K562 (cell line): ENCODE measurements at regions not wholly inside any gene's neighbourhood (a gene's known extent, or its start where the extent isn't known, plus 50 kb on each side); places are given as distances from the start of the nearest gene placed in this dataset.

ENCODE experiments used
- ATAC-seq: fragments of 200-7000 bp; cut with Tn5 transposase; 3 replicates; pipeline ENCODE4 v1.9.1; 2020; ENCODE audit warnings: moderate library complexity
- BruUV-seq: library from RNA; stranded (reverse); fragments of 400-500 nt; replicated peaks from 2 replicates; lab custom pipeline; 2021; lab: Mats Ljungman, UMichigan
- CTCF ChIA-PET: fragments of 300-600 bp; formaldehyde crosslinking; extraction: SDS; loops from one replicate; lab custom pipeline; 2021; ENCODE audit warnings: low intra/inter-chr PET ratio; lab: Yijun Ruan, JAX
- POLR2A ChIA-PET: fragments of 300-600, 350-650 bp; sonication (Branson Sonifier 250); formaldehyde crosslinking; extraction: SDS; loops from one replicate; lab custom pipeline; 2021; ENCODE audit warnings: antibody characterized with exemption, inconsistent platforms; lab: Yijun Ruan, JAX
- DNase-seq, 4 experiments: peaks; one replicate each; pipeline versions ENCODE4 v3.0.0 to v3.0.0-alpha.2; 2011 to 2018; ENCODE audit warnings: low spot score in 3 of 4, mixed read lengths in 3 of 4; ENCODE audit errors: extremely low read depth in 1 of 4
- FAIRE-seq: peaks from 2 replicates; lab custom pipeline; 2011; peaks lifted over from hg19 to GRCh38; lab: Jason Lieb, UNC
- H2AFZ ChIP-seq: 2 replicates; pipeline ENCODE4 v1.6.0; 2011; ENCODE audit warnings: low read depth, low read length, control low read depth, inconsistent platforms
- H3K27ac ChIP-seq: fragments of 200-600 bp; 3 replicates; pipeline ENCODE4 v1.8.0; 2011; ENCODE audit warnings: low read depth, mild to moderate bottlenecking, control low read depth, inconsistent platforms, low read length, moderate library complexity, mixed read lengths; ENCODE audit errors: extremely low read depth
- H3K27me3 ChIP-seq, 2 experiments: fragments of 300-600 bp in 1 of 2; 2 replicates in 1 of 2; 3 replicates in 1 of 2; pipeline versions ENCODE4 v1.6.0 to v1.8.0; 2011; ENCODE audit warnings: inconsistent platforms in 2 of 2, low read length in 2 of 2, mild to moderate bottlenecking in 1 of 2, mixed read lengths in 1 of 2, moderate library complexity in 1 of 2; ENCODE audit not compliant: control insufficient read depth in 2 of 2, insufficient read depth in 2 of 2
- H3K36me3 ChIP-seq: fragments of 300-600 bp; 3 replicates; pipeline ENCODE4 v1.8.0; 2011; ENCODE audit warnings: mild to moderate bottlenecking, low read length, inconsistent platforms; ENCODE audit not compliant: control insufficient read depth, insufficient read depth
- H3K4me1 ChIP-seq, 2 experiments: fragments of 200-600 bp in 1 of 2; replicated peaks in 1 of 2; 2 replicates in 1 of 2; 3 replicates in 1 of 2; pipeline versions ENCODE4 v1.5.1 to v1.8.0; 2011; ENCODE audit warnings: inconsistent platforms in 2 of 2, low read length in 2 of 2, mild to moderate bottlenecking in 1 of 2, mixed read lengths in 1 of 2, moderate library complexity in 1 of 2; ENCODE audit not compliant: control insufficient read depth in 2 of 2, insufficient read depth in 2 of 2
- H3K4me2 ChIP-seq: 2 replicates; pipeline ENCODE4 v1.6.1; 2011; ENCODE audit warnings: low read length, control low read depth, inconsistent platforms, mixed read lengths; ENCODE audit not compliant: insufficient read depth
- H3K4me3 ChIP-seq: fragments of 200-600 bp; sonication (generic), shearing (Covaris generic); 2 replicates; pipeline ENCODE4 v1.5.1; 2016; ENCODE audit warnings: control low read depth, inconsistent platforms
- H3K79me2 ChIP-seq: fragments of 200-600 bp; 3 replicates; pipeline ENCODE4 v1.8.0; 2011; ENCODE audit warnings: low read length, inconsistent platforms; ENCODE audit not compliant: control insufficient read depth, insufficient read depth
- H3K9ac ChIP-seq, 2 experiments: 2 replicates each; pipeline versions ENCODE4 v1.6.0 to v1.6.1; 2011; ENCODE audit warnings: low read depth in 2 of 2, low read length in 2 of 2, control low read depth in 1 of 2, inconsistent platforms in 1 of 2, mild to moderate bottlenecking in 1 of 2, mixed read lengths in 1 of 2; ENCODE audit not compliant: insufficient read depth in 1 of 2
- H3K9me1 ChIP-seq: one replicate; pipeline ENCODE4 v1.6.0; 2011; ENCODE audit warnings: inconsistent platforms, mild to moderate bottlenecking, low read length, moderate library complexity; ENCODE audit not compliant: control insufficient read depth, insufficient read depth
- H3K9me3 ChIP-seq: replicated peaks from 2 replicates; pipeline ENCODE4 v1.5.1; 2011; ENCODE audit warnings: low read depth, low read length, inconsistent platforms; ENCODE audit not compliant: control insufficient read depth, insufficient read depth
- H4K20me1 ChIP-seq: replicated peaks from 2 replicates; pipeline ENCODE4 v1.6.1; 2011; ENCODE audit warnings: low read length, inconsistent platforms, mixed read lengths; ENCODE audit not compliant: control insufficient read depth, insufficient read depth
- ASH1L ChIP-seq: fragments of 450-650 bp; IDR thresholded peaks from 2 replicates; pipeline ENCODE4 v1.6.1; 2018; ENCODE audit warnings: borderline replicate concordance, mild to moderate bottlenecking, low read depth; ENCODE audit not compliant: partially characterized antibody
- NR2C2 ChIP-seq, 2 experiments: fragments of 200-800 bp in 1 of 2; sonication (Bioruptor generic) in 1 of 2; sonication (generic) in 1 of 2; formaldehyde crosslinking in 1 of 2; IDR thresholded peaks; 2 replicates each; pipeline versions ENCODE4 v1.6.1 to v1.8.0; 2016 to 2022; ENCODE audit warnings: mild to moderate bottlenecking in 1 of 2, missing compliant biosample characterization in 1 of 2, missing genetic modification characterization in 1 of 2, missing genetic modification reagents in 1 of 2
- TSC22D4 ChIP-seq: fragments of 450-650 bp; IDR thresholded peaks from 2 replicates; pipeline ENCODE4 v1.6.1; 2016; ENCODE audit warnings: missing genetic modification characterization, missing biosample characterization, control low read depth
- ZNF584 ChIP-seq: fragments of 200-800 bp; sonication (Bioruptor generic); IDR thresholded peaks from 2 replicates; pipeline ENCODE4 v1.6.1; 2016; ENCODE audit warnings: low read depth, mild to moderate bottlenecking, missing genetic modification characterization, missing compliant biosample characterization
- WGBS: fragments of 100-300 bp; shearing (Covaris generic); methylation state at CpG from one replicate; pipeline ENCODE4 v1.1.6; 2016; ENCODE audit warnings: low coverage, mixed read lengths; ENCODE audit not compliant: insufficient coverage; ENCODE audit errors: missing lambda C conversion rate; 5-methylcytosine and 5-hydroxymethylcytosine counted together
- in situ Hi-C: fragments of 300-500 bp; cut with MboI; formaldehyde crosslinking; loops from 4 replicates; pipeline ENCODE4 v1.15.0; 2018; ENCODE audit warnings: inconsistent platforms, mixed read lengths
- intact Hi-C: fragments of 100-400 bp; cut with micrococcal nuclease; formaldehyde crosslinking; loops from 2 replicates; pipeline ENCODE4 v1.14.2; 2022
- TF ChIP-seq, protein P1 (sequence below): fragments of 200-800 bp; sonication (Bioruptor generic); IDR thresholded peaks from 2 replicates; pipeline ENCODE4 v1.6.1; 2017; ENCODE audit warnings: missing genetic modification characterization, missing compliant biosample characterization
- TF ChIP-seq, protein P2 (sequence below): fragments of 200-800 bp; sonication (Bioruptor generic); IDR thresholded peaks from 2 replicates; pipeline ENCODE4 v1.6.1; 2016; ENCODE audit warnings: missing genetic modification characterization, missing compliant biosample characterization
- TF ChIP-seq, protein P3 (sequence below): fragments of 250-450 bp; sonication (Bioruptor Pico); IDR thresholded peaks from 2 replicates; pipeline ENCODE4 v1.4.0; 2020; ENCODE audit warnings: mild to moderate bottlenecking, moderate library complexity, borderline replicate concordance

DNA sequence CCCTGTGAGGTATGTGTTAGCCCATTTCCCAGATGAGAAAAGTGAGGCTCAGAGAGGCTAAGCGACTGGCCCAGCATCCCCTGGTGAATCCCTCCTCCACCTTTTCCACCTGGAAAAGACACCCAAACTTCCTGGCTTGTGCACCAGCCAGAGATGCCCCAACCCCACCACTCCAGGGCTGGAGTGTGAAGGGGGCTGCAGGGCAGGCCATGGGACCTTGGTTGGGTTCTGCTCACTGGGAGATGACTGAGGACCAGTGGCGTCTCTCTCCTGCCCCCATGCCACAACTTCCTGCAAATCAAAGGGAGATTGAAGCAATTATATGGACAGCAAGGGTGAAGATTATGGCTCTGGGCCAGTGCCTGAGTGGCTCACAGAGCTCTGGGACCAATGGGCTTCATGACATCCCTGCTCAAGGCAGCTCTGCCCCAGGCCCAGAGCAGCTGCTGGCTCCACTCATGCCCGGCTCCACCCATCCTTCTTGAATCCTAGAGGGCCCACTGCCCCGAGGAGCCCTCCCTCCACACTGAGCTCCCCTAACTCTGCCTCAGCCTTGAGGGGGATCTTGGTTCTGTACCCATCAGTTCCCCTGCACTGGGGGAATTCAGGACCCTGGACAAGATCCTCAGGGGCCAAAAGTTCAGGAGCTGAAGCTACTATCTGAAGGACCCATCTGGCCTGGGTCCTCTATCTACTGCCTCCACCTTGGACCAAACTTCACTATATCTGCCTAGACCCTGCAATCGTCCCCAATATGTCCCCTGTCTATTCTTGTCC, 416.9 kb downstream of the PTPRU start:
- in situ Hi-C loops = no loop called here
- H3K36me3 ChIP-seq = no peaks in the 10 kb centered on the region
- H3K27me3 ChIP-seq = no peaks in the 10 kb centered on the region
- H3K9me3 ChIP-seq = no peaks in the 10 kb centered on the region
- H3K9me1 ChIP-seq = peaks cover 3% of the 10 kb centered on the region
- H3K4me3 ChIP-seq = no peak overlapping the region
- ChIA-PET CTCF (no interaction called here), POLR2A (interaction anchor here (0.7 to 1.5 kb wide), 3 partner anchors 12 to 66 kb away, joined by 3 to 6 read pairs (median 4); no protein-coding TSS in a partner anchor)
- intact Hi-C loops = no loop called here
- no peaks in the 10 kb centered on the region for H3K79me2 ChIP-seq
- WGBS = 4% methylated on average over 5 of the region's 5 CpGs
- no peak overlapping the region for H3K27ac ChIP-seq
- H4K20me1 ChIP-seq = 0 out of 2 replicates have a peak, but pooled peaks cover 7% of the 10 kb centered on the region
- FAIRE-seq (no peak), DNase-seq (peak in 1 of 4 experiments; percentile 37), ATAC-seq (peak; percentile 21)
- H3K9ac ChIP-seq = no peak overlapping the region; a peak in 1 of 4 replicates
- no TSS peak for BruUV-seq
- H3K4me2 ChIP-seq = no peak overlapping the region
- H2AFZ ChIP-seq = no peak overlapping the region
- no peaks in the 10 kb centered on the region; a peak in 3 of 5 replicates for H3K4me1 ChIP-seq
- TF ChIP-seq ZNF584 (CRISPR knock-in tag) (no peak), ASH1L (no peak), TSC22D4 (tag) (no peak), NR2C2 (CRISPR knock-in tag; IDR thresholded peaks at IDR 0.05) (no peak), NR2C2 (tag; IDR thresholded peaks at IDR 0.05) (no peak)
- TF ChIP-seq, protein P1, sequence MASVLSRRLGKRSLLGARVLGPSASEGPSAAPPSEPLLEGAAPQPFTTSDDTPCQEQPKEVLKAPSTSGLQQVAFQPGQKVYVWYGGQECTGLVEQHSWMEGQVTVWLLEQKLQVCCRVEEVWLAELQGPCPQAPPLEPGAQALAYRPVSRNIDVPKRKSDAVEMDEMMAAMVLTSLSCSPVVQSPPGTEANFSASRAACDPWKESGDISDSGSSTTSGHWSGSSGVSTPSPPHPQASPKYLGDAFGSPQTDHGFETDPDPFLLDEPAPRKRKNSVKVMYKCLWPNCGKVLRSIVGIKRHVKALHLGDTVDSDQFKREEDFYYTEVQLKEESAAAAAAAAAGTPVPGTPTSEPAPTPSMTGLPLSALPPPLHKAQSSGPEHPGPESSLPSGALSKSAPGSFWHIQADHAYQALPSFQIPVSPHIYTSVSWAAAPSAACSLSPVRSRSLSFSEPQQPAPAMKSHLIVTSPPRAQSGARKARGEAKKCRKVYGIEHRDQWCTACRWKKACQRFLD (CRISPR knock-in tag) = no peak
- TF ChIP-seq, protein P2, sequence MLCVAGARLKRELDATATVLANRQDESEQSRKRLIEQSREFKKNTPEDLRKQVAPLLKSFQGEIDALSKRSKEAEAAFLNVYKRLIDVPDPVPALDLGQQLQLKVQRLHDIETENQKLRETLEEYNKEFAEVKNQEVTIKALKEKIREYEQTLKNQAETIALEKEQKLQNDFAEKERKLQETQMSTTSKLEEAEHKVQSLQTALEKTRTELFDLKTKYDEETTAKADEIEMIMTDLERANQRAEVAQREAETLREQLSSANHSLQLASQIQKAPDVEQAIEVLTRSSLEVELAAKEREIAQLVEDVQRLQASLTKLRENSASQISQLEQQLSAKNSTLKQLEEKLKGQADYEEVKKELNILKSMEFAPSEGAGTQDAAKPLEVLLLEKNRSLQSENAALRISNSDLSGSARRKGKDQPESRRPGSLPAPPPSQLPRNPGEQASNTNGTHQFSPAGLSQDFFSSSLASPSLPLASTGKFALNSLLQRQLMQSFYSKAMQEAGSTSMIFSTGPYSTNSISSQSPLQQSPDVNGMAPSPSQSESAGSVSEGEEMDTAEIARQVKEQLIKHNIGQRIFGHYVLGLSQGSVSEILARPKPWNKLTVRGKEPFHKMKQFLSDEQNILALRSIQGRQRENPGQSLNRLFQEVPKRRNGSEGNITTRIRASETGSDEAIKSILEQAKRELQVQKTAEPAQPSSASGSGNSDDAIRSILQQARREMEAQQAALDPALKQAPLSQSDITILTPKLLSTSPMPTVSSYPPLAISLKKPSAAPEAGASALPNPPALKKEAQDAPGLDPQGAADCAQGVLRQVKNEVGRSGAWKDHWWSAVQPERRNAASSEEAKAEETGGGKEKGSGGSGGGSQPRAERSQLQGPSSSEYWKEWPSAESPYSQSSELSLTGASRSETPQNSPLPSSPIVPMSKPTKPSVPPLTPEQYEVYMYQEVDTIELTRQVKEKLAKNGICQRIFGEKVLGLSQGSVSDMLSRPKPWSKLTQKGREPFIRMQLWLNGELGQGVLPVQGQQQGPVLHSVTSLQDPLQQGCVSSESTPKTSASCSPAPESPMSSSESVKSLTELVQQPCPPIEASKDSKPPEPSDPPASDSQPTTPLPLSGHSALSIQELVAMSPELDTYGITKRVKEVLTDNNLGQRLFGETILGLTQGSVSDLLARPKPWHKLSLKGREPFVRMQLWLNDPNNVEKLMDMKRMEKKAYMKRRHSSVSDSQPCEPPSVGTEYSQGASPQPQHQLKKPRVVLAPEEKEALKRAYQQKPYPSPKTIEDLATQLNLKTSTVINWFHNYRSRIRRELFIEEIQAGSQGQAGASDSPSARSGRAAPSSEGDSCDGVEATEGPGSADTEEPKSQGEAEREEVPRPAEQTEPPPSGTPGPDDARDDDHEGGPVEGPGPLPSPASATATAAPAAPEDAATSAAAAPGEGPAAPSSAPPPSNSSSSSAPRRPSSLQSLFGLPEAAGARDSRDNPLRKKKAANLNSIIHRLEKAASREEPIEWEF = no peak
- TF ChIP-seq, protein P3, sequence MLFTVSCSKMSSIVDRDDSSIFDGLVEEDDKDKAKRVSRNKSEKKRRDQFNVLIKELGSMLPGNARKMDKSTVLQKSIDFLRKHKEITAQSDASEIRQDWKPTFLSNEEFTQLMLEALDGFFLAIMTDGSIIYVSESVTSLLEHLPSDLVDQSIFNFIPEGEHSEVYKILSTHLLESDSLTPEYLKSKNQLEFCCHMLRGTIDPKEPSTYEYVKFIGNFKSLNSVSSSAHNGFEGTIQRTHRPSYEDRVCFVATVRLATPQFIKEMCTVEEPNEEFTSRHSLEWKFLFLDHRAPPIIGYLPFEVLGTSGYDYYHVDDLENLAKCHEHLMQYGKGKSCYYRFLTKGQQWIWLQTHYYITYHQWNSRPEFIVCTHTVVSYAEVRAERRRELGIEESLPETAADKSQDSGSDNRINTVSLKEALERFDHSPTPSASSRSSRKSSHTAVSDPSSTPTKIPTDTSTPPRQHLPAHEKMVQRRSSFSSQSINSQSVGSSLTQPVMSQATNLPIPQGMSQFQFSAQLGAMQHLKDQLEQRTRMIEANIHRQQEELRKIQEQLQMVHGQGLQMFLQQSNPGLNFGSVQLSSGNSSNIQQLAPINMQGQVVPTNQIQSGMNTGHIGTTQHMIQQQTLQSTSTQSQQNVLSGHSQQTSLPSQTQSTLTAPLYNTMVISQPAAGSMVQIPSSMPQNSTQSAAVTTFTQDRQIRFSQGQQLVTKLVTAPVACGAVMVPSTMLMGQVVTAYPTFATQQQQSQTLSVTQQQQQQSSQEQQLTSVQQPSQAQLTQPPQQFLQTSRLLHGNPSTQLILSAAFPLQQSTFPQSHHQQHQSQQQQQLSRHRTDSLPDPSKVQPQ (CRISPR knock-in tag) = no peak
